ENCODE measurements at regions not wholly inside any gene's neighbourhood (a gene's known extent, or its start where the extent isn't known, plus 50 kb on each side); places are given as distances from the start of the nearest gene placed in this dataset.

DNA sequence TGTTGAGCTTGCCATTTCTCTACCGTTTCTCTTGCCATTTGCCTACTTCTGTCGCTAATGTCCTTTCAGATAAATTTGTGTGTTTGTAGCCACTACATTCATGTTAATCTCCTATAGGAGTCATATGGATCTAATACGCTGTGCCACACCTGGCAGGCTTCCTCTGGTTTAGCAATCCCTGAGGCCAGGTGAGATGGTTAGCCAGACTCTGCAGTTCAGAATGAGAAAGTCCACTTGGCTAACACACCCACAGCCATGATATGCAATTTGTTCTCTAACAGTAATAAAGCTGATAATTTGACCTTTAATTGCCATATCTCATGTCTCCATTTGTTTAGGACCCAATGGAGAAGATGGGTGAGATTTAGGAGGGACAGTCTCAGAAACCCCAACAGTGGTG lies 1261.6 kb upstream of the TMEM132C start (continued):
- TF ChIP-seq GABPA (IDR thresholded peaks at IDR 0.05; ENCODE audit: low read depth) = no peak
- no peak for TF ChIP-seq FOS (IDR thresholded peaks at IDR 0.05; ENCODE audit: borderline replicate concordance, extremely low read depth, insufficient read length)
- TF ChIP-seq, protein P1, sequence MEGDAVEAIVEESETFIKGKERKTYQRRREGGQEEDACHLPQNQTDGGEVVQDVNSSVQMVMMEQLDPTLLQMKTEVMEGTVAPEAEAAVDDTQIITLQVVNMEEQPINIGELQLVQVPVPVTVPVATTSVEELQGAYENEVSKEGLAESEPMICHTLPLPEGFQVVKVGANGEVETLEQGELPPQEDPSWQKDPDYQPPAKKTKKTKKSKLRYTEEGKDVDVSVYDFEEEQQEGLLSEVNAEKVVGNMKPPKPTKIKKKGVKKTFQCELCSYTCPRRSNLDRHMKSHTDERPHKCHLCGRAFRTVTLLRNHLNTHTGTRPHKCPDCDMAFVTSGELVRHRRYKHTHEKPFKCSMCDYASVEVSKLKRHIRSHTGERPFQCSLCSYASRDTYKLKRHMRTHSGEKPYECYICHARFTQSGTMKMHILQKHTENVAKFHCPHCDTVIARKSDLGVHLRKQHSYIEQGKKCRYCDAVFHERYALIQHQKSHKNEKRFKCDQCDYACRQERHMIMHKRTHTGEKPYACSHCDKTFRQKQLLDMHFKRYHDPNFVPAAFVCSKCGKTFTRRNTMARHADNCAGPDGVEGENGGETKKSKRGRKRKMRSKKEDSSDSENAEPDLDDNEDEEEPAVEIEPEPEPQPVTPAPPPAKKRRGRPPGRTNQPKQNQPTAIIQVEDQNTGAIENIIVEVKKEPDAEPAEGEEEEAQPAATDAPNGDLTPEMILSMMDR (IDR thresholded peaks at IDR 0.05 in 2 of 3, conservative IDR thresholded peaks at IDR 0.05 in 1 of 3; ENCODE audit: control insufficient read depth in 2 of 3, extremely low read depth in 1 of 3, insufficient read depth in 1 of 3, low read depth in 3 of 3, low read length in 3 of 3) = no peak
- no peak for TF ChIP-seq PAX5 (IDR thresholded peaks at IDR 0.05; ENCODE audit: borderline replicate concordance, low read depth, low read length)
- TF ChIP-seq, protein P2, sequence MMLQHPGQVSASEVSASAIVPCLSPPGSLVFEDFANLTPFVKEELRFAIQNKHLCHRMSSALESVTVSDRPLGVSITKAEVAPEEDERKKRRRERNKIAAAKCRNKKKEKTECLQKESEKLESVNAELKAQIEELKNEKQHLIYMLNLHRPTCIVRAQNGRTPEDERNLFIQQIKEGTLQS (IDR thresholded peaks at IDR 0.05; ENCODE audit: borderline replicate concordance, extremely low read depth, low read depth, low read length) = no peak

DNA sequence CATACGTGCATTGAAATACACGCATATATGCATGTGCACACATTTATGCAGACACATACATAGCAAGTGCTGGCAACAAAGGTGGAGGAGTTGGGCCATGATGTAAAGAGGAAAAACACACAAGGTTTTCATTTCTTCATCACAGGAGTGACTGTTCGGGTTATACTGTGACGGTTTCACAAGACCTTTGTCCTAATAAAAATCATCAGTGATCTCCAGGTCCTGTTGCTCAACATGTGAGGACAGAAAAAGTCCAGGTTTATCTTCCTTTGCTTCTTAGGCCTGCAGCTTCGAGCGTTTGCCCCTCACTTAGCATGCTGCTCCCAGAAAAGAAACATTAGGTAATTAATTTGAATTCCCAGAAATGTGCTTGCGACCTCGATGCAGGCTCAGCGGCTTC lies 1260.0 kb upstream of the TMEM132C start:
- SMC1A ChIA-PET (ENCODE audit: uncharacterized antibody, unreplicated experiment) = no interaction called here
- RAD21 ChIA-PET (ENCODE audit: unreplicated experiment) = no interaction called here
- H3K27ac ChIP-seq (ENCODE audit: control insufficient read depth, insufficient read depth) = no peak overlapping the region
- ATAC-seq (no peak), DNase-seq (ENCODE audit: low read depth, low spot score) (no peak), FAIRE-seq (no peak)
- no peaks in the 10 kb centered on the region for H3K9me3 ChIP-seq (replicated peaks; ENCODE audit: control insufficient read depth, insufficient read depth, low read length)
- H3K4me3 ChIP-seq = no peak overlapping the region
- H3K9ac ChIP-seq (ENCODE audit: control insufficient read depth, insufficient read depth, low read length) = no peak overlapping the region
- H4K20me1 ChIP-seq (ENCODE audit: control insufficient read depth, insufficient read depth) = no peaks in the 10 kb centered on the region
- POLR2A ChIA-PET = interaction anchor here (0.6 kb wide), 1 partner anchor 561 kb away, joined by 3 read pairs; no protein-coding TSS in a partner anchor
- no peaks in the 10 kb centered on the region for H3K36me3 ChIP-seq (ENCODE audit: control insufficient read depth in 2 of 2, insufficient read depth in 2 of 2, low read length in 1 of 2)
- no peaks in the 10 kb centered on the region for H3K4me1 ChIP-seq (ENCODE audit: control insufficient read depth, insufficient read depth, low read length)
- in situ Hi-C loops (cut with MboI) = no loop called here
- intact Hi-C loops (cut with micrococcal nuclease; ENCODE audit: unreplicated experiment) = no loop called here
- no TSS peak for BruUV-seq (replicated peaks)
- H2AFZ ChIP-seq (ENCODE audit: control insufficient read depth, low read depth, low read length) = no peak overlapping the region
- no peaks in the 10 kb centered on the region for H3K79me2 ChIP-seq (ENCODE audit: control insufficient read depth, insufficient read depth, low read length)
- 56% methylated on average over 9 of the region's 9 CpGs for WGBS (ENCODE audit: insufficient coverage, insufficient replicate concordance, low lambda C conversion rate, missing lambda C conversion rate)
- H3K27me3 ChIP-seq (replicated peaks in 1 of 2; ENCODE audit: control insufficient read depth in 2 of 2, insufficient read depth in 2 of 2, low read length in 1 of 2) = no peaks in the 10 kb centered on the region
- CTCF ChIA-PET = interaction anchor here (0.6 kb wide), 1 partner anchor 94 kb away, joined by 3 read pairs; no protein-coding TSS in a partner anchor
- no peak overlapping the region for H3K4me2 ChIP-seq (ENCODE audit: control insufficient read depth, insufficient read depth)
- TF ChIP-seq, protein P3, sequence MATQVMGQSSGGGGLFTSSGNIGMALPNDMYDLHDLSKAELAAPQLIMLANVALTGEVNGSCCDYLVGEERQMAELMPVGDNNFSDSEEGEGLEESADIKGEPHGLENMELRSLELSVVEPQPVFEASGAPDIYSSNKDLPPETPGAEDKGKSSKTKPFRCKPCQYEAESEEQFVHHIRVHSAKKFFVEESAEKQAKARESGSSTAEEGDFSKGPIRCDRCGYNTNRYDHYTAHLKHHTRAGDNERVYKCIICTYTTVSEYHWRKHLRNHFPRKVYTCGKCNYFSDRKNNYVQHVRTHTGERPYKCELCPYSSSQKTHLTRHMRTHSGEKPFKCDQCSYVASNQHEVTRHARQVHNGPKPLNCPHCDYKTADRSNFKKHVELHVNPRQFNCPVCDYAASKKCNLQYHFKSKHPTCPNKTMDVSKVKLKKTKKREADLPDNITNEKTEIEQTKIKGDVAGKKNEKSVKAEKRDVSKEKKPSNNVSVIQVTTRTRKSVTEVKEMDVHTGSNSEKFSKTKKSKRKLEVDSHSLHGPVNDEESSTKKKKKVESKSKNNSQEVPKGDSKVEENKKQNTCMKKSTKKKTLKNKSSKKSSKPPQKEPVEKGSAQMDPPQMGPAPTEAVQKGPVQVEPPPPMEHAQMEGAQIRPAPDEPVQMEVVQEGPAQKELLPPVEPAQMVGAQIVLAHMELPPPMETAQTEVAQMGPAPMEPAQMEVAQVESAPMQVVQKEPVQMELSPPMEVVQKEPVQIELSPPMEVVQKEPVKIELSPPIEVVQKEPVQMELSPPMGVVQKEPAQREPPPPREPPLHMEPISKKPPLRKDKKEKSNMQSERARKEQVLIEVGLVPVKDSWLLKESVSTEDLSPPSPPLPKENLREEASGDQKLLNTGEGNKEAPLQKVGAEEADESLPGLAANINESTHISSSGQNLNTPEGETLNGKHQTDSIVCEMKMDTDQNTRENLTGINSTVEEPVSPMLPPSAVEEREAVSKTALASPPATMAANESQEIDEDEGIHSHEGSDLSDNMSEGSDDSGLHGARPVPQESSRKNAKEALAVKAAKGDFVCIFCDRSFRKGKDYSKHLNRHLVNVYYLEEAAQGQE (IDR thresholded peaks at IDR 0.05; ENCODE audit: low read depth, low read length) = no peak
- no peak for TF ChIP-seq IRF4 (IDR thresholded peaks at IDR 0.05; ENCODE audit: low read depth, low read length)
- no peak for TF ChIP-seq RELA (IDR thresholded peaks at IDR 0.05; ENCODE audit: borderline replicate concordance, partially characterized antibody)
- TF ChIP-seq, protein P4, sequence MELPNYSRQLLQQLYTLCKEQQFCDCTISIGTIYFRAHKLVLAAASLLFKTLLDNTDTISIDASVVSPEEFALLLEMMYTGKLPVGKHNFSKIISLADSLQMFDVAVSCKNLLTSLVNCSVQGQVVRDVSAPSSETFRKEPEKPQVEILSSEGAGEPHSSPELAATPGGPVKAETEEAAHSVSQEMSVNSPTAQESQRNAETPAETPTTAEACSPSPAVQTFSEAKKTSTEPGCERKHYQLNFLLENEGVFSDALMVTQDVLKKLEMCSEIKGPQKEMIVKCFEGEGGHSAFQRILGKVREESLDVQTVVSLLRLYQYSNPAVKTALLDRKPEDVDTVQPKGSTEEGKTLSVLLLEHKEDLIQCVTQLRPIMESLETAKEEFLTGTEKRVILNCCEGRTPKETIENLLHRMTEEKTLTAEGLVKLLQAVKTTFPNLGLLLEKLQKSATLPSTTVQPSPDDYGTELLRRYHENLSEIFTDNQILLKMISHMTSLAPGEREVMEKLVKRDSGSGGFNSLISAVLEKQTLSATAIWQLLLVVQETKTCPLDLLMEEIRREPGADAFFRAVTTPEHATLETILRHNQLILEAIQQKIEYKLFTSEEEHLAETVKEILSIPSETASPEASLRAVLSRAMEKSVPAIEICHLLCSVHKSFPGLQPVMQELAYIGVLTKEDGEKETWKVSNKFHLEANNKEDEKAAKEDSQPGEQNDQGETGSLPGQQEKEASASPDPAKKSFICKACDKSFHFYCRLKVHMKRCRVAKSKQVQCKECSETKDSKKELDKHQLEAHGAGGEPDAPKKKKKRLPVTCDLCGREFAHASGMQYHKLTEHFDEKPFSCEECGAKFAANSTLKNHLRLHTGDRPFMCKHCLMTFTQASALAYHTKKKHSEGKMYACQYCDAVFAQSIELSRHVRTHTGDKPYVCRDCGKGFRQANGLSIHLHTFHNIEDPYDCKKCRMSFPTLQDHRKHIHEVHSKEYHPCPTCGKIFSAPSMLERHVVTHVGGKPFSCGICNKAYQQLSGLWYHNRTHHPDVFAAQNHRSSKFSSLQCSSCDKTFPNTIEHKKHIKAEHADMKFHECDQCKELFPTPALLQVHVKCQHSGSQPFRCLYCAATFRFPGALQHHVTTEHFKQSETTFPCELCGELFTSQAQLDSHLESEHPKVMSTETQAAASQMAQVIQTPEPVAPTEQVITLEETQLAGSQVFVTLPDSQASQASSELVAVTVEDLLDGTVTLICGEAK (IDR thresholded peaks at IDR 0.05; ENCODE audit: borderline replicate concordance) = no peak
- TF ChIP-seq, protein P1 (IDR thresholded peaks at IDR 0.05 in 2 of 3, conservative IDR thresholded peaks at IDR 0.05 in 1 of 3; ENCODE audit: control insufficient read depth in 2 of 3, extremely low read depth in 1 of 3, insufficient read depth in 1 of 3, low read depth in 3 of 3, low read length in 3 of 3) = no peak
